GM21360 (cell line): ENCODE measurements at regions not wholly inside any gene's neighbourhood (a gene's known extent, or its start where the extent isn't known, plus 50 kb on each side); places are given as distances from the start of the nearest gene placed in this dataset.
"Not testable (repeated sequence)": the region's sequence is repeated elsewhere in the genome, so short reads cannot be mapped to it uniquely, and the experiment has no call there.

ENCODE experiments used
- ATAC-seq: cut with Tn5 transposase; IDR thresholded peaks from one replicate; pipeline ENCODE4 v1.9.1; 2021; ENCODE audit warnings: mild to moderate bottlenecking, moderate library complexity; ENCODE audit not compliant: unreplicated experiment

DNA sequence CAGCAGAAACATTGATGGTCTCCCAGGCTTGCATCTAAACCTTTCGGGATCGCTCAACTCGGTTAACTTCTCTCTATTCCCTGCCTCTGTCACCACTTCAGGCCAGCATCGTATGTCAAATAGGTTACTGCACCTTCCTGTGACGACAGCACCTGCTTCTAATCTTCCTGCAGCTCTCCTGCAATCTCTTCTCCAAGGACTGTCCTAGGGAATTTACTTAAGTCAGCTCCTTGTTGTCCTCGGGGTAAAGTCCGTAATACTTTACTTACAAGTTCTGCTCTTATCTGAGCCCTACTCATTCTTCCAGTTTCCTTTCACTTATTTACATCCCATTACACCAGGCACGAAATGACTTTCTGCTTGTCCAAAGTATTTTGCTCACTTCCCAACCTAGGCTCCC lies 372.7 kb upstream of the AKR1E2 start:
- no peak for ATAC-seq

DNA sequence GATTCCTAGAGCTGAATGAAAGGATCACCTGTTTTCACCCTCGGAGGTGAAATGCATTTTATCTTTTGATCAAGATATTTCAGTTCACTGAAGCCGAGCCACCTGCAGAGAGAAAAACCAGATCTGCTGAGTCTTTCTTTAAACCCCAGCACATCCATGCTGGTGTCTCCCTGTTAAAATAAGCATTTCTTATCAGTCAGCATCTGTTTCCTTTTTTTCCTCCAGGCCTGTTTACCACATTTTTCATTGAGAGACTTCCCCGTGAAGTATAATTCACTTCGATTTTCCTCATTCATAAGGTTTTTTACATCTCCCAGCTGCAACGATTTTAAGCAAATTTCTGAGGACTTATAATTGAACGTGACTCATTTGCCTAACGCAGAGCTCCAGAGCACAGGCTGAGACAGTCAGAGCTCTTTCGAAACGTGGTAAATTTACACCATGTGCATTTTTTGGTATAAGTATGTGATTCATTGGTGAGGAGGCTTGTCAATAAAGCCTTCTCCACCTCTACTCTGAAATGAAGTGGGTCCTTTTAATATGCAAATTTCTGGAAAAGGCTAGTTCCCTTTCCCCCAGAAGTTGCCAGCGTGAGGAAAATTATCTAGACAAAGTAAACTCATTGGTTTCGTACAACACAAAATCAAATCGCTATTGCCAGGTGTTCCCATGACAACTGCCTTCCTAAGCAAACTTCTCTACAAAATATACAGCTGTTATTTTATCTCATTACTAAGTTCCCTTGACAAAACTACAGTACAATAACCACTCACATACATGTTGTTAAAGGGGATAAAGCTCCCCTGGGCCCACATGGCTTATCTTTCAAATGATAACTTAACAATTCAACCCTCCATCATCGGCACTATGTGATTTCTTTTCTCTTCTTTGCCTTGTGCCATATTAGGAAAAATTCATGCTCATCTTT lies 374.8 kb upstream of the AKR1E2 start:
- ATAC-seq: no peak

DNA sequence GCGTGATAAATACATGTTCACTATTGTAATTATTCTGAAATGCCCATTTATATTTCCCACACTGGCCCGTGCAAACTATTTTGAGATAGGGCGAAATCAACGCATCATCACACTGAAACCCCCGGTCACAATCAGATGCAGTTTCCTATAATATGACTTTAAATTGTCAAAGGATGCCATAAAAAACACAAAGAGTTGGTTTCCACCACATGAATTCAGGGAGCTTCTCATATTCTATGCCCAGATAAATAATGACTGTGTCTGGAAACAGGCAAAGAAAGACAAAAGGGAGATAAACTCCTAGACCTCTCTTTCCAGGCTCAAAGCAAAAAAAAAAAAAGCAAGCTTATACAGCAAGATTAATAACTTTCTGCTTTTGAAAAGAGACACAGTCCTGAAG lies 375.8 kb upstream of the AKR1E2 start:
- no peak for ATAC-seq

DNA sequence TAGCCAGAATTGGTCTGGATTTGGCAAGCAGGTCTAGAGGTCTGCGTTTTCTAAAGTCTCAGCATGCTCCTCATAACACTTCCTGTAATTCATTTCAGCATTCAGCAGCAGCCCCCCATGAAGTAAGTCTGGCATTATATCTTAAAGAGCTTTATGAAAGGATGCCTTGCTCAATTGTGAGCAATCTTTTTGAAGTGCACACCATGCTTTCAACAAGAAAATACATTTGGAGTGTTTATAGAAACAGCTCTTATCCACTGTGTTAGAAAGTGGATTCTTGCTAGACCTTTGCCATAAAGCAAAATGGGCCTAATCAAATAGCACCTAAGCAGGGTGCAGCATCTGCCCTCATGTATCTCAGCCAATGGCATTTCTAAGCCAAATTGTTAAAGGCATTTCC lies 378.0 kb upstream of the AKR1E2 start:
- no peak for ATAC-seq

DNA sequence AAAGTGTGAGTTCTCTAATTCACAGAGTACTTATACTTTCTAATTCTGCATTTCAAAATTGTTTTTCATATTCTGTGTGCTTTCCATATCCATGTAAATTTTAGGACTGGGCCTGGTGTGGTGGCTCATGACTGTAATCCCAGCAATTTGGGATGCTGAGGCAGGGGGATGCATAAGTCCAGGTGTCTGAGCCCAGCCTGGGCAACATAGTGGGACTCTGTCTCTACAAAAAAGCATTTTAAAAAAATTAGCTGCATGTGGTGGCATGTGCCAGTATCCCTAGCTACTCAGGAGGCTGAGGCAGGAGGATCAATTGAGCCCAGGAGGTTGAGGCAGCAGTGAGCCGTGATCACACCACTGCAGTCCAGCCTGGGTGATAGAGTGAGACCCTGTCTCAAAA lies 382.6 kb upstream of the AKR1E2 start:
- no peak for ATAC-seq

DNA sequence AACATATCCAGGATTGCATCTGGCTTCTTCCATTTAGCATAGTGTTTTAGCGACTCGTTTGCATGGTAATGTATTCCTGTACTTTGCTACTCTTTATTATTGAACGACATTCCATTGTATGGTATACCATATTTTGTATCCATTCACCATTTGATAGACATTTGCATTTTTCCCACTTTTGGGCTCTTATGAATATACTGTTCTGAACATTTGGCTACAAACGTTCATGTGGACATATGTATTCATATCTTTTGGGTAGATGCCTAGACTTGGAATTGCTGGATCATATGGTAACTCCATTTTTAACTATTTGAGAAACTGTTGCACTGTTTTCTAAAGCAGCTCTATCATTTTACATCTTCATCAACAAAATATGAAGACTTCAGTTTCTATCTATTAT lies 383.7 kb upstream of the AKR1E2 start:
- no peak for ATAC-seq

DNA sequence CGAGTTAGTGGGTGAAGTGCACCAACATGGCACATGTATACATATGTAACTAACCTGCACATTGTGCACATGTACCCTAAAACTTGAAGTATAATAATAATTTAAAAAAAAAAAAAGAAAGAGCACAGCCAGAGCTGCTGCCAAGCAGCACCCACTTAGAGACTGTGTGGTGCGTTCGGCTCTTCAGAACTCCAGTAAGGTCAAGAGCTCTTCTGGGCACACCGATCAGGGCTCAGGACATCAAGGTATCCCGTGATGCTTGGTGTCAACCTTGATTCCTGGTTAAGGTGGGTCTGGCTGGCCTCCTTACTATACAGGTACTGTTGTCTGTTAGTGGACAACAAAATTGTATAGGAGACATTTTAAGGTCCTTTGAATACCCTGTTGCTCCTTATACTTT lies 385.7 kb upstream of the AKR1E2 start:
- ATAC-seq: no peak

DNA sequence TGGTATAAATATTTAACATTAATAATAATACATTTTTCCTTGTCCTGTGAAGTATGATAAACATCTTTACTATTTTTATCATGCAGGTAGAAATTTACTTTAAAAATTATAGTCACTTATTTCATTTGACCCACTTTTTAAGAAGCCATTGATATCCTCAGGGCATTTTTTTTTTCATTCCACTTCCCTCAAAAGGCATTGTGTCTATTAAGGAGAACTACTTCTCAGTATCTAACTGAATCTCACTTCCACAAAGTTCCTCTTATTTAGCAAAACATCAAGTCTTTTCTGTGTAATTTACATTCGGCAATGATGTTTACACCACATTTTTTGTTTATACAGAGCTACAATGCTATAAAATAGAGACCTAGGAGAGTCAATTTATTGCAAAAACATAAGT lies 388.2 kb upstream of the AKR1E2 start:
- no peak for ATAC-seq

DNA sequence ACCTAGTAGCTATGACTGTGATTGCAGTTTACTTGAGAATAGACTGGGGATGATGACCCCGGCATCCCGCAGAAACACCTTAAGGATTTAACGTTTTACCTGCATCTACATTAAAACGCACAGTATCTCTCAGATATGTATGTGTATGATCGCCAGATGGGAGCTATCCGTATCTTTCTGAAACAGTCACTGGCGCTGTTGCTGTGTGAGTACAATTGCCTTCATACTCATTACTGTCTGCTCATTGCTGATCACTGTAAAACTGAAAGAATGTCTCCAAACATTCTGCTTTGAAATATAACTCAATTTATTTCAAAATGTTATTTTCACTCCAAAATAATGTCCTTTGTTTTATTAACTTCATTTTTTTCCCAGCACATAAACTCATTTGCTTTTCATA lies 388.9 kb upstream of the AKR1E2 start:
- ATAC-seq: no peak

DNA sequence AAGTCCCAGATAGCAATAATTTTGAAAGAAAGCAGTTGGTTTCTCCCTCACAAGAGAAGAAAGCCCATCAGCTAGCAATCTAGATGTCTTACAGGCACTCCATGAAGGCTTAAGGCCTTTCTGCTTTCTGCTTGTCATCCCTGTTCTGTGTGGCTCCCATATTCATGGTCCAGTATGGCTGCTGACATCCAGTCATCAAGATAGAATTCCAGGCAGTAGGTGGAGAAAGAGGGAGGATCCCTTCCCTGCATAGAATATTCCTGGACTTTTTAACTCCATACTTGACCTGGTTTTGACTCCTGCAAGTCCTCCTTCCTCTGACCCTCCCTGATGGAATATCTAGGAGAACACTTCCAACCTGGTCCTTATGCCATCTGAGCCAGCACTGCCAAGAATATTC lies 389.9 kb upstream of the AKR1E2 start:
- ATAC-seq: no peak

DNA sequence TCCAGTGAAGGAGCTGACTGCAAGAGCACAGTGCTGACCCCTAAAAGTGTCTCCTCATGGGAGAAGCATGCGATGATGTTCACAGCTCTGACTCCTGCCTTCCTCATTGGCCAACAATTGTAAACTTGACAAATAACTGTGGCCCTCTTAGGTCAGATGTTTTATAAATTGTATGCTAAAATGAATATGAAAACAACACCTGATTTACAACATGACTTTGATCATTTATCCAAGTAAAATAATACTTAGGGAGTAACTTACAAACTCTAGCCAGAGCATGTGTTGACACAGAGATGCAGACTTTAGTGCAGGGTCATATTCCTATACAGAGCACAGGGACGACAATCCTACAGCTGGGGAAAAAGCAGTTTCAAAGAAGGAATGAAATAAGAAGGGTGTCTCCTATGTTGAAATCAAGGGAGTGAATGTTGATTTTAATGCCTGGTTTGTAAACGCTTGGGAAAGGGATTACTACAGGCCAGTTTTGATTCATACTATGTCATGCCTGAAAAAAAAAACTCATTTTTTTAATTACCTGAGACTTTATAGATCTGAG lies 391.4 kb upstream of the AKR1E2 start:
- ATAC-seq: no peak

DNA sequence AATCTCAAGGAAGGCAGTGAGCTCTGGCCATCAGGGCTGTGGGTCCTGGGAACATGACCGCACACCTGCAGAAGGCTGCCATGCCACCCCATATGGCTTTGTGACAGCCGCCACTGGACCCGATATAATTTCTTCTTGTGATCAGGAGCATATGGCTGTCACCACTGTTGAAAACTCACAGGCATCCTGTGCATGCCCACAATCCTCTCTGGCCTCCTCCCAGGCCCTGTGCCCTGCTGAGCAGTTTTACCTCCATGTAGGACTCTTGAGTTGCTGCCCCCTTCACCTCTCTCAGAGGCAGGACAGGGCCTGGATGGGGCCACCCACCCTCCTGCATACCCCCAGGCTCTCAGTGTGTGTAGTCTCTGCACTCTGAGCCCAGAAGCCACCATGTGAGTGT lies 391.9 kb upstream of the AKR1E2 start:
- ATAC-seq: no peak

DNA sequence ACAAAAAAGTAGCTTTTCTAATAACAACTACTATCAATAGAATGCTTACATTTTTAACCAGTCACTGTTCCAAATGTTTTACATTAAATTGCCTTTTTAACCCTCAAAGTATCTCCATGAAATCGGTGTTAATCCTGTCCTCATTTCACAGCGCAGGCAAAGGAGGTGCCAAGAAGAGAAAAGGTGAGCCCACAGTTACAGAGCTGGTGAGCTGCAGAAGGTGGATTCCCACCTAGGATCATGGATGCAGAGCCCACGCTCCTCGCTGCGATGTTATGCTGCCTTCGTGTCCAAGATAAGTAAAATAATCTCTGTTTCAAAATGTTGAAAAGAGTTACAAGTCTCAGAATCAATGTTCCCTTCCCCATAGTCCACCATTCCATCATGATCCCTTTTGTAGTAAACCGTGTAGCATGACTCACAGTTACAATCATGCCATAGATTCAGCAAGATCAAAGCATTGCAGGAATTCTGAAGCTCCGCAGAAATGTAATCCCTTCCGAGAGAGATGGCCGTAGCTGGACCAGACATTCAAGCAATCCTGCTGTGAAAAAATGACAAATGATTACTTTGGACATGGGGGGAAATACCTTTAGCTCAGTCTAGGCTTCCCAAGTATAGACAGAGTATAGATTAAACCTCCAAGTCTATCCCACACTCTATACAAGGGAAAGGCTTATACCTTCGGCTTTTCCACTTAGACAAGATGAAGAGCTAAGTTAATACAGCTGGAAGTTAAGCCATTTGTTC lies 394.7 kb upstream of the AKR1E2 start:
- no peak for ATAC-seq

DNA sequence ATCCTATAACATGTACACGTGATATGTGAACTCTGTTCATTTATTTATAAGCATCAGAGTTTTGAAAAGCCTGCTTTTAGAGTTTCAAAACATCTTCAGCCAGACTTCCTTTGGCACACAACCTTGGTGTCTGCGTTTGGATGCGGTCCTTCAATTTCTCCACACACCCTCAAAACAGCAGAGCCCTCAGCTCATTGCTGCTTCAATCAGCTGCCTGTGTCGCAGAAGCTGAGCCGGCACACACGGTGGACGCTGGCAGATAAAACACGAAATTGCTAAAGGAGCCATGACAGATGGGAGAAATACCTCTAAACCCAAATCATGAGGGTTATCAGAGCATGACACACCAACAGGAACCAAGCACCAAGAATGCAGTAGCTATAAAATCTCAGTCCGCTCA lies 396.4 kb upstream of the AKR1E2 start:
- no peak for ATAC-seq

DNA sequence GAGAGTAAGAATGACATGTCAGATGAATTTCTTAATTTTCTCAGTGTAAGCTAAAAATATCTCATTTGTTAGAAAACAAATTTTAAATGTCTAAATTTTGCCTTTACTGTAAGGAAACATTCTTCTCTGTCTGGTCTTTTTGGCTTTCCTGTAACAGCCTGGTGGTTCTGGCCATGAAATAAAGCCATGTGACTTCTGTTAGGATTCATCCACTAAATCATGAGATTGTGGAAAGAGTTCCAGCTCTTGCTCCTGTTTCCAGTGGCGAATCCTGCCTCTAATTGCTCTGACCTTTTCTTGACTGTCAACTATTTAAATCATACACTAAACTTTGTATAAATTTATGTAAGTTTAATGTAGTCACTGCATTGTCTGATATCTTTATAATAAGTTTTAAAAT lies 398.5 kb upstream of the AKR1E2 start:
- no peak for ATAC-seq

DNA sequence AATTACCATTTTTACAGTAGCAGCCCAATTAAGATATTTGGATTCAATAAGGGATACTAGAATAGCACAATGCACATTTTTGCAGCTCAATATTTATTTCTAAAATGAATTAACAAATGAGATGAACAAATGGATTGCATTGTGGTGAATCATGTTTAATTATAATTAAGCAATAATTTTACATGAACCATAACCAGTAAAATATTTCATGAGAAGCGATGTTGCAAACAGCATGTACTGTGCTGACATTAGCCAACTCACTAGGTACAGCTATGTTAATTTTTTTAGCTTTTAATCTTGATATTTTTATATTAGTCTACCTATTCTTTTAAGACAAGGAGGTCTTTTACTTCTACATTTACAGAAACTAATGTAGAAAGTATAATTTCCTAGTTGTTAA lies 399.1 kb upstream of the AKR1E2 start:
- ATAC-seq: no peak

DNA sequence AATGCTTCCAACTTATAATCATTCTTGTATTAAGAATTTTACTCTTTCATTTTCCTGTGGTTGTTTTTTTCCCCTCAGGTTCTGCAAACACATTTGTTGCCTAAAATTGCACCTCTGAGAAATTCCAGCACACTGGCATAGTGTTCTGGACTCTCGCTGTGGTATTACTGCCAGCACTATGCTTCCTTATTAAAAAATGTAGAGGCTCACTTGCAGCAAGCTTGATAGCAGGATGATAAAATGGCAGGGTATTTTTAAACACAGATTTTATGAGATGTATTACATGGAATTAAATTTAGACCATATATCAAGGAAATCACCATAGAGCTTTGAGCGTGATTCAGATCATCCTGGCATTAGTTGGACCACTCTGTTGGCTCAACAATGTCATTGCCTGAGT lies 416.7 kb upstream of the AKR1E2 start:
- no peak for ATAC-seq

DNA sequence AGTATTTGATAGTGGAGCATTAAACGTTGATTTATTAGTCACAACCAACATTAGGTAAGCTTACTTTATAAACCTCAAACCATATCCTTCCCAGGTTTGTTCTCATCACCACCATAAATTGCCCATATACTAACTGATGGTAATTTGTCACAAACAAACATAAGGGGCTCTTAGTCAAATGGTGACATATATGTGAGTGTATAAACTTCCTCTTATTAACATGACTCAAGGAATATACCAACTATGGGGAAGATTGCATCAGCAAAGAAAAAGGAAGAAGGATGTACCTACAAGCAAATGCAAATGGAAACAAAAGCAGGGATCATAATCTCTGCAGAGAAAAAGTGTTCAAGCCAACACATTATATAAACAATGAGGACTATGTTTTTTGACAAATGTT lies 418.2 kb upstream of the AKR1E2 start:
- ATAC-seq: no peak

DNA sequence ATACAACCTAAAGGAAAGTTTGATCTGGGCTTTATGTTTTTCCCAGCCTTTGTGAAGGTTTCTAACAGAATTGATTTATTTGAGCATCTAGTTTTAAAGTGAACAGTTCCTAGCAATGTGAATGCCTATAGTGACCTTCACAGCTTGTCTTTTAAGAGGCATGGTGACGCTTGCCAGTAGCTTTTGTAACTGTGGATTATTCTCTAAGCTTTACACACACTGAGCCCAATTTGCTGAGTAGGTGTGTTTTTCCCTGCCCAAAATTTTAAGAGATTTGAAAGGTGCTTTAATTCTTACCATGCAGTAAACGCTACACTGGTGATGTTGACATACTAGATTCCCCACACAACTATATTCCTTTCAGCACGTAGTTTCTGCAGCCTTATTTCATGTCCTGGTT lies 420.2 kb upstream of the AKR1E2 start:
- ATAC-seq: no peak

DNA sequence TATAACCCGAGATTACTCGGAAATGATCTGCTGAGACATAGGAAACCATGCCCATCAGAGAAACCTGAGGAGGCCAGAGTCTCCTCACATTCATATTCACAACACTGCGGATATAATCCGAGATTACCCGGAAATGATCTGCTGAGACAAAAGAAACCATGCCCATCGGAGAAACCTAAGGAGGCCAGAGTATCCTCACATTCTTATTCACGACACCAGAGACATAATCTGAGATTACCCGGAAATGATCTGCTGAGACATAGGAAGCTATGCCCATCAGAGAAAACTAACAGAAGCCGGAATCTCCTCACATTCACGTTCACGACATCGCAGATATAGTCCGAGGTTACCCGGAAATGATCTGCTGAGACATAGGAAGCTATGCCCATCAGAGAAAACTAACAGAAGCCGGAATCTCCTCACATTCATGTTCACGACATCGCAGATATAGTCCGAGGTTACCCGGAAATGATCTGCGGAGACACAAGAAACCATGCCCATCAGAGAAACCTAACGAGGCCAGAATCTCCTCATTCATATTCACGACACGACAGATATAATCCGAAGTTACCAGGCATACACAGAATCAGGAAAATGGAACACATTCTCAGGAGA lies 422.3 kb upstream of the AKR1E2 start:
- ATAC-seq: no peak

DNA sequence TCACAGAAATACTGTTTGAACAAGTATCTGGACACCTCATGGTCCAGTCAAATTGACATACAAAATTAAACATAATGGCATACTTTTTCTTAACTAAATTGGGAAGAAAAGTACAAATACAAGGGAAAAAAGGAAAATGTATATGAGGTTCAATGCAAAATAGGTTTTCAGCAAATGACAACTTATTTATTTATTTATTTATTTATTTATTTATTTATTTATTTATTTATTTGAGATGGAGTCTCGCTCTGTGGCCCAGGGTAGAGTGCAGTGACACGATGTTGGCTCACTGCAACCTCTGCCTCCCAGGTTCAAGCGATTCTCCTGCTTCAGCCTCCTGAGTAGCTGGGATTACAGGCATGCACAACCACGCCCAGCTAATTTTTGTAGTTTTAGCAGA lies 424.9 kb upstream of the AKR1E2 start:
- ATAC-seq: not testable (repeated sequence)

DNA sequence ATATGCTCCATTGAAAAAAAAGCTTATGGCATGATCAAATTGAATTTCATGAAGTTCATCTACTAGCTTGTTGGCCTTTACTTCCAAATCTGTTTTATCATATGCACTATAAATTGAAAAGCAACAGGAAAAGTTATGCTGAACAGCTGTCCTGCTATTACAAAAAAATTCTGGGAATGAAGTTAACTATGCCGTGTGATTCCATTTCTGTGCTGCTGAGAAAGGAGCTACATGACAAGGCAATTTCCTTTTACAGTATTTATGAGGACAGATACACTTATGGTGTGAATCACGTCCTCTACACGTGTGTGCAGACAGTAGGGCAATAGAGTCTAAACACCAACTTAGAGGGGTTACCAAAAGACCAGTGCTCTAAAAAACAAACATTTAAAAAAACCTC lies 426.5 kb upstream of the AKR1E2 start:
- ATAC-seq: no peak
